HEK293 (cell line): ENCODE measurements at regions not wholly inside any gene's neighbourhood (a gene's known extent, or its start where the extent isn't known, plus 50 kb on each side); places are given as distances from the start of the nearest gene placed in this dataset.

Experiments
- CTCF ChIP-seq: fragments of 450-650 bp; formaldehyde crosslinking; IDR thresholded peaks from 2 replicates; pipeline ENCODE4 v1.5.1; 2016; ENCODE audit warnings: missing biosample characterization, missing genetic modification characterization
- ZFP3 ChIP-seq: fragments of 450-650 bp; formaldehyde crosslinking; IDR thresholded peaks from 2 replicates; pipeline ENCODE4 v1.5.1; 2016; ENCODE audit warnings: low read depth, missing biosample characterization, missing genetic modification characterization
- ZNF776 ChIP-seq: fragments of 450-650 bp; formaldehyde crosslinking; IDR thresholded peaks from 2 replicates; pipeline ENCODE4 v1.5.0; 2017; ENCODE audit warnings: missing biosample characterization, missing genetic modification characterization, borderline replicate concordance
- TF ChIP-seq, protein P1 (sequence below): fragments of 450-650 bp; formaldehyde crosslinking; IDR thresholded peaks from 2 replicates; pipeline ENCODE4 v1.5.1; 2016; ENCODE audit warnings: missing biosample characterization, missing genetic modification characterization

DNA sequence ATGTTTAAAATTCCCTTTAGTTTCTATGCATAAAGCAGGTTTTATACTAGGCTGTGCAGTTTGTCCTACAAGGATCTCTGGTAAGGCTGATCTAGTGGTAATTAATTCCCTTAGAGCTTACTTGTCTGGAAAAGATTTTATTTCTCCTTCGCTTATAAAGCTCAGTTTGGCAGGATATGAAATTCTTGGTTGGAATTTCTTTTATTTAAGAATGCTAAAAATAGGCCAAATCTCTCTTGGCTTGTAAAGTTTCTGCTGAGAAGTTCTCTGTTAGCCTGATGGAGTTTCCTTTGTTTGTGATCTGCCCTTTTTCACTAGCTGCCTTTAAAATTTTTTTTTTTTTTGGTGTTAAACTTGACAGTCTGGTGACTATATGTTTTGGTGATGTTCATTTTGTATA, 237.1 kb upstream of the TLE4 start:
- no peak for TF ChIP-seq ZFP3 (tag by site-specific recombination)
- TF ChIP-seq CTCF, result no peak
- no peak for TF ChIP-seq ZNF776 (tag by site-specific recombination)
- TF ChIP-seq, protein P1, sequence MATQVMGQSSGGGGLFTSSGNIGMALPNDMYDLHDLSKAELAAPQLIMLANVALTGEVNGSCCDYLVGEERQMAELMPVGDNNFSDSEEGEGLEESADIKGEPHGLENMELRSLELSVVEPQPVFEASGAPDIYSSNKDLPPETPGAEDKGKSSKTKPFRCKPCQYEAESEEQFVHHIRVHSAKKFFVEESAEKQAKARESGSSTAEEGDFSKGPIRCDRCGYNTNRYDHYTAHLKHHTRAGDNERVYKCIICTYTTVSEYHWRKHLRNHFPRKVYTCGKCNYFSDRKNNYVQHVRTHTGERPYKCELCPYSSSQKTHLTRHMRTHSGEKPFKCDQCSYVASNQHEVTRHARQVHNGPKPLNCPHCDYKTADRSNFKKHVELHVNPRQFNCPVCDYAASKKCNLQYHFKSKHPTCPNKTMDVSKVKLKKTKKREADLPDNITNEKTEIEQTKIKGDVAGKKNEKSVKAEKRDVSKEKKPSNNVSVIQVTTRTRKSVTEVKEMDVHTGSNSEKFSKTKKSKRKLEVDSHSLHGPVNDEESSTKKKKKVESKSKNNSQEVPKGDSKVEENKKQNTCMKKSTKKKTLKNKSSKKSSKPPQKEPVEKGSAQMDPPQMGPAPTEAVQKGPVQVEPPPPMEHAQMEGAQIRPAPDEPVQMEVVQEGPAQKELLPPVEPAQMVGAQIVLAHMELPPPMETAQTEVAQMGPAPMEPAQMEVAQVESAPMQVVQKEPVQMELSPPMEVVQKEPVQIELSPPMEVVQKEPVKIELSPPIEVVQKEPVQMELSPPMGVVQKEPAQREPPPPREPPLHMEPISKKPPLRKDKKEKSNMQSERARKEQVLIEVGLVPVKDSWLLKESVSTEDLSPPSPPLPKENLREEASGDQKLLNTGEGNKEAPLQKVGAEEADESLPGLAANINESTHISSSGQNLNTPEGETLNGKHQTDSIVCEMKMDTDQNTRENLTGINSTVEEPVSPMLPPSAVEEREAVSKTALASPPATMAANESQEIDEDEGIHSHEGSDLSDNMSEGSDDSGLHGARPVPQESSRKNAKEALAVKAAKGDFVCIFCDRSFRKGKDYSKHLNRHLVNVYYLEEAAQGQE (tag by site-specific recombination), result no peak
